ENCODE measurements at regions not wholly inside any gene's neighbourhood (a gene's known extent, or its start where the extent isn't known, plus 50 kb on each side); places are given as distances from the start of the nearest gene placed in this dataset.
"Not testable (repeated sequence)": the region's sequence is repeated elsewhere in the genome, so short reads cannot be mapped to it uniquely, and the experiment has no call there.

- DNase-seq (ENCODE audit: low spot score) = no peak
These were observed 60.5 kb downstream of the DSEL start for GRCh38 chr18:67455890-67456501.

GRCh38 chr18:67453901-67454300, 62.6 kb downstream of the DSEL start:
- no peak for DNase-seq (ENCODE audit: low spot score)

- no peak for DNase-seq (ENCODE audit: low spot score)
These were observed 64.6 kb downstream of the DSEL start for GRCh38 chr18:67451960-67452359.

GRCh38 chr18:67451101-67451500, 65.4 kb downstream of the DSEL start:
- DNase-seq (ENCODE audit: low spot score) = not testable (repeated sequence)

- DNase-seq (ENCODE audit: low spot score) = no peak
These were observed 82.5 kb downstream of the DSEL start for GRCh38 chr18:67433971-67434370.

- no peak for DNase-seq (ENCODE audit: low spot score)
These were observed 83.7 kb downstream of the DSEL start for GRCh38 chr18:67432806-67433205.

- no peak for DNase-seq (ENCODE audit: low spot score)
These were observed 87.7 kb downstream of the DSEL start for GRCh38 chr18:67428805-67429204.

GRCh38 chr18:67428158-67428557, 88.4 kb downstream of the DSEL start:
- no peak for DNase-seq (ENCODE audit: low spot score)

GRCh38 chr18:67426486-67426885, 90.0 kb downstream of the DSEL start:
- no peak for DNase-seq (ENCODE audit: low spot score)

- no peak for DNase-seq (ENCODE audit: low spot score)
These were observed 90.8 kb downstream of the DSEL start for GRCh38 chr18:67425672-67426071.

GRCh38 chr18:67421651-67422050, 94.9 kb downstream of the DSEL start:
- DNase-seq (ENCODE audit: low spot score) = no peak

- DNase-seq (ENCODE audit: low spot score) = no peak
These were observed 98.5 kb downstream of the DSEL start for GRCh38 chr18:67417864-67418523.

GRCh38 chr18:67411116-67411515, 105.4 kb downstream of the DSEL start:
- DNase-seq (ENCODE audit: low spot score) = no peak

- DNase-seq (ENCODE audit: low spot score) = no peak
These were observed 106.1 kb downstream of the DSEL start for GRCh38 chr18:67410075-67411070.

- DNase-seq (ENCODE audit: low spot score) = no peak
These were observed 108.3 kb downstream of the DSEL start for GRCh38 chr18:67408240-67408639.

GRCh38 chr18:67406714-67407113, 109.8 kb downstream of the DSEL start:
- DNase-seq (ENCODE audit: low spot score) = no peak

- DNase-seq (ENCODE audit: low spot score) = no peak
These were observed 114.0 kb downstream of the DSEL start for GRCh38 chr18:67402543-67402942.

- no peak for DNase-seq (ENCODE audit: low spot score)
These were observed 115.9 kb downstream of the DSEL start for GRCh38 chr18:67400502-67401117.

GRCh38 chr18:67386032-67386431, 130.5 kb downstream of the DSEL start:
- no peak for DNase-seq (ENCODE audit: low spot score)

GRCh38 chr18:67385455-67385854, 131.1 kb downstream of the DSEL start:
- no peak for DNase-seq (ENCODE audit: low spot score)

GRCh38 chr18:67384057-67384456, 132.5 kb downstream of the DSEL start:
- not testable (repeated sequence) for DNase-seq (ENCODE audit: low spot score)

GRCh38 chr18:67381608-67382150, 134.8 kb downstream of the DSEL start:
- no peak for DNase-seq (ENCODE audit: low spot score)

All from putamen (tissue), 1 donor.